ENCODE measurements at regions not wholly inside any gene's neighbourhood (a gene's known extent, or its start where the extent isn't known, plus 50 kb on each side); places are given as distances from the start of the nearest gene placed in this dataset.
A peak's percentile ranks its signal among the peaks of the same experiment; 100 is the strongest.

DNA sequence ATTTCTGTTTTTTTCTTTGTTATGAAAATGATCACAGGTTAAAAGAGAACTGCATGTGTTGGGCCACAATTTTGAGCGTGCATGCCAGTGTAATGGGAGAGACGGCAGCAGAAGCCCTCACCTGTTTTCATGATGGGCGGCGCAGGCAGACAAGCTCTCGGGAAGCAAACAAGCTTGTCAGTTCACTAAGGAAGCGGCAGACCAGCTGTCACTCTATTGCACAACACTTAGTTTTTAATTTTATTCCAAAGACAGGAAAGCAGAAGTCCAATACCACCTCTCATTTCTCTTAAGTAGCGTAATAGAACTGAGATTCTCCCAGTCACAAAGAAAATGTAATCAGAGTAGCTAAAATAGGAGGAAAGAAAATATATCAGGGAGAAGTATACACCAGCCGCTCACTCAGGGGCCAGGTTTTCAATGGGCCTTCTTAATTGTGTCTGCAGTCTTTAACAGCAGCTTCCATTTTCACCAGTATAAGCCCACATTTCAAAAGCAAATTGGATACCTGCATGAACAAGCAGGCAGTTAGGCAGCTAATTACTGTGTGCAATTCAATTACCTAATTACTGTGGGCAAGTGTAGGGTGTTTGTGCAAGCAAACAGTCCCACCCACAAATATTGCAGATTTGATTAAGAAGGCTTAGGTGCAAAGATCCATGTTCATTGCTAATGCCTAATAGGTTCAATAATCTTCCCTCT lies 711.4 kb downstream of the DIAPH3 start:
- TF ChIP-seq GLIS3 (CRISPR knock-in tag; IDR thresholded peaks at IDR 0.05) (no peak), CSDC2 (CRISPR knock-in tag; IDR thresholded peaks at IDR 0.05) (no peak), SNAI2 (CRISPR knock-in tag; IDR thresholded peaks at IDR 0.05) (no peak), PPARA (CRISPR knock-in tag; IDR thresholded peaks at IDR 0.05; ENCODE audit: borderline replicate concordance) (no peak), ZC3H10 (CRISPR knock-in tag; IDR thresholded peaks at IDR 0.05) (no peak), BACH2 (CRISPR knock-in tag; IDR thresholded peaks at IDR 0.05; ENCODE audit: borderline replicate concordance) (no peak), ESRRG (CRISPR knock-in tag; IDR thresholded peaks at IDR 0.05) (no peak), TSHZ2 (CRISPR knock-in tag; IDR thresholded peaks at IDR 0.05) (no peak), ZNF8 (CRISPR knock-in tag; IDR thresholded peaks at IDR 0.05) (no peak), ZFP3 (CRISPR knock-in tag; IDR thresholded peaks at IDR 0.05) (no peak), ZFP30 (CRISPR knock-in tag; IDR thresholded peaks at IDR 0.05) (no peak), ZNF565 (CRISPR knock-in tag; conservative IDR thresholded peaks at IDR 0.05; ENCODE audit: low read depth) (no peak), ISL1 (CRISPR knock-in tag; IDR thresholded peaks at IDR 0.05) (no peak), TOX (CRISPR knock-in tag; IDR thresholded peaks at IDR 0.05; ENCODE audit: borderline replicate concordance) (no peak), ZNF70 (CRISPR knock-in tag; IDR thresholded peaks at IDR 0.05) (no peak), RARB (CRISPR knock-in tag; IDR thresholded peaks at IDR 0.05) (no peak), OSR1 (CRISPR knock-in tag; IDR thresholded peaks at IDR 0.05) (no peak), POU6F1 (CRISPR knock-in tag; IDR thresholded peaks at IDR 0.05; ENCODE audit: borderline replicate concordance, low read depth) (no peak)
- TF ChIP-seq, protein P1, sequence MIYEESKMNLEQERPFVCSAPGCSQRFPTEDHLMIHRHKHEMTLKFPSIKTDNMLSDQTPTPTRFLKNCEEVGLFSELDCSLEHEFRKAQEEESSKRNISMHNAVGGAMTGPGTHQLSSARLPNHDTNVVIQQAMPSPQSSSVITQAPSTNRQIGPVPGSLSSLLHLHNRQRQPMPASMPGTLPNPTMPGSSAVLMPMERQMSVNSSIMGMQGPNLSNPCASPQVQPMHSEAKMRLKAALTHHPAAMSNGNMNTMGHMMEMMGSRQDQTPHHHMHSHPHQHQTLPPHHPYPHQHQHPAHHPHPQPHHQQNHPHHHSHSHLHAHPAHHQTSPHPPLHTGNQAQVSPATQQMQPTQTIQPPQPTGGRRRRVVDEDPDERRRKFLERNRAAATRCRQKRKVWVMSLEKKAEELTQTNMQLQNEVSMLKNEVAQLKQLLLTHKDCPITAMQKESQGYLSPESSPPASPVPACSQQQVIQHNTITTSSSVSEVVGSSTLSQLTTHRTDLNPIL (CRISPR knock-in tag; IDR thresholded peaks at IDR 0.05; ENCODE audit: low read depth) = no peak
- TF ChIP-seq, protein P2, sequence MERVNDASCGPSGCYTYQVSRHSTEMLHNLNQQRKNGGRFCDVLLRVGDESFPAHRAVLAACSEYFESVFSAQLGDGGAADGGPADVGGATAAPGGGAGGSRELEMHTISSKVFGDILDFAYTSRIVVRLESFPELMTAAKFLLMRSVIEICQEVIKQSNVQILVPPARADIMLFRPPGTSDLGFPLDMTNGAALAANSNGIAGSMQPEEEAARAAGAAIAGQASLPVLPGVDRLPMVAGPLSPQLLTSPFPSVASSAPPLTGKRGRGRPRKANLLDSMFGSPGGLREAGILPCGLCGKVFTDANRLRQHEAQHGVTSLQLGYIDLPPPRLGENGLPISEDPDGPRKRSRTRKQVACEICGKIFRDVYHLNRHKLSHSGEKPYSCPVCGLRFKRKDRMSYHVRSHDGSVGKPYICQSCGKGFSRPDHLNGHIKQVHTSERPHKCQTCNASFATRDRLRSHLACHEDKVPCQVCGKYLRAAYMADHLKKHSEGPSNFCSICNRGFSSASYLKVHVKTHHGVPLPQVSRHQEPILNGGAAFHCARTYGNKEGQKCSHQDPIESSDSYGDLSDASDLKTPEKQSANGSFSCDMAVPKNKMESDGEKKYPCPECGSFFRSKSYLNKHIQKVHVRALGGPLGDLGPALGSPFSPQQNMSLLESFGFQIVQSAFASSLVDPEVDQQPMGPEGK (CRISPR knock-in tag; IDR thresholded peaks at IDR 0.05; ENCODE audit: borderline replicate concordance) = no peak
- ATAC-seq = no peak

- no peak for TF ChIP-seq TSHZ2 (CRISPR knock-in tag; IDR thresholded peaks at IDR 0.05)
- TF ChIP-seq ZNF70 (CRISPR knock-in tag; IDR thresholded peaks at IDR 0.05) = no peak
- no peak for TF ChIP-seq CSDC2 (CRISPR knock-in tag; IDR thresholded peaks at IDR 0.05)
- no peak for TF ChIP-seq ZFP3 (CRISPR knock-in tag; IDR thresholded peaks at IDR 0.05)
- TF ChIP-seq, protein P1 (CRISPR knock-in tag; IDR thresholded peaks at IDR 0.05; ENCODE audit: low read depth) = no peak
- TF ChIP-seq BACH2 (CRISPR knock-in tag; IDR thresholded peaks at IDR 0.05; ENCODE audit: borderline replicate concordance) = no peak
- no peak for TF ChIP-seq ARNTL (CRISPR knock-in tag; IDR thresholded peaks at IDR 0.05; ENCODE audit: borderline replicate concordance, low read depth)
- TF ChIP-seq TOX (CRISPR knock-in tag; IDR thresholded peaks at IDR 0.05; ENCODE audit: borderline replicate concordance) = no peak
- TF ChIP-seq ISL1 (CRISPR knock-in tag; IDR thresholded peaks at IDR 0.05) = no peak
- no peak for TF ChIP-seq SNAI2 (CRISPR knock-in tag; IDR thresholded peaks at IDR 0.05)
- TF ChIP-seq GLIS3 (CRISPR knock-in tag; IDR thresholded peaks at IDR 0.05) = no peak
- no peak for TF ChIP-seq ZC3H10 (CRISPR knock-in tag; IDR thresholded peaks at IDR 0.05)
- no peak for TF ChIP-seq OSR1 (CRISPR knock-in tag; IDR thresholded peaks at IDR 0.05)
- no peak for TF ChIP-seq PPARA (CRISPR knock-in tag; IDR thresholded peaks at IDR 0.05; ENCODE audit: borderline replicate concordance)
- no peak for TF ChIP-seq ESRRG (CRISPR knock-in tag; IDR thresholded peaks at IDR 0.05)
- TF ChIP-seq RARB (CRISPR knock-in tag; IDR thresholded peaks at IDR 0.05) = no peak
- TF ChIP-seq TCF4 (CRISPR knock-in tag; IDR thresholded peaks at IDR 0.05; ENCODE audit: borderline replicate concordance) = no peak
- no peak for TF ChIP-seq ZFP30 (CRISPR knock-in tag; IDR thresholded peaks at IDR 0.05)
- no peak for TF ChIP-seq CSRNP3 (CRISPR knock-in tag; IDR thresholded peaks at IDR 0.05)
- ATAC-seq = peak; percentile 95
These were observed 704.7 kb downstream of the DIAPH3 start for GRCh38 chr13:59458908-59459579.

Data from SK-N-SH treated with all-trans-retinoic acid at 6 μM for 48 hours (cell line).